ENCODE measurements at regions not wholly inside any gene's neighbourhood (a gene's known extent, or its start where the extent isn't known, plus 50 kb on each side); places are given as distances from the start of the nearest gene placed in this dataset.
"Not testable (repeated sequence)": the region's sequence is repeated elsewhere in the genome, so short reads cannot be mapped to it uniquely, and the experiment has no call there.

DNA sequence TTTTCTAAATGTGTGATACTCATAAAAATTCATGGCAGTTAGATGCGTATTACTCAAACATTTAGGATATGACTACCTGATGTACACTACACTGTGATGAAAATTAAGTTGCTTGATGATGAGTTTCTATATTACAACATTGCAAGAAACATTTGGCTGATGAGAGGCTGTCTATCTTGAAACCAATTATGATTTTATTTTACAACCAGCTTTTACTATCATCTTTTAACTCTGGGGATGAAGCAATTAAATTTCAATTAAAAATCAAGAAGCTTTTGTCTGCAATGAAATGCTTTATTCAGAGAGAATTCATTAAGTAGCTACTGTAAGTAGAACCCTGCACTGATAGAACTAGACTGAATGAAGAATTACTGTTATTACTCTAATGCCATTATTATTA, 500.4 kb downstream of the KCTD16 start:
- no peaks in the 10 kb centered on the region for H3K9me3 ChIP-seq (replicated peaks; ENCODE audit: control insufficient read depth, low read depth, low read length)
- H3K4me1 ChIP-seq (ENCODE audit: control insufficient read depth, insufficient read depth, low read length) = no peaks in the 10 kb centered on the region
- WGBS (ENCODE audit: insufficient coverage) = no CpG with 5 or more reads among the region's 1 CpG
- H3K36me3 ChIP-seq (ENCODE audit: control insufficient read depth, insufficient read depth, low read length) = no peaks in the 10 kb centered on the region
- no peak overlapping the region for H3K27ac ChIP-seq (ENCODE audit: low read length)
- no peak overlapping the region for H3K4me3 ChIP-seq (ENCODE audit: low read length)
- no peaks in the 10 kb centered on the region for H3K27me3 ChIP-seq (ENCODE audit: control insufficient read depth, insufficient read depth, low read length)
- DNase-seq = no peak

DNA sequence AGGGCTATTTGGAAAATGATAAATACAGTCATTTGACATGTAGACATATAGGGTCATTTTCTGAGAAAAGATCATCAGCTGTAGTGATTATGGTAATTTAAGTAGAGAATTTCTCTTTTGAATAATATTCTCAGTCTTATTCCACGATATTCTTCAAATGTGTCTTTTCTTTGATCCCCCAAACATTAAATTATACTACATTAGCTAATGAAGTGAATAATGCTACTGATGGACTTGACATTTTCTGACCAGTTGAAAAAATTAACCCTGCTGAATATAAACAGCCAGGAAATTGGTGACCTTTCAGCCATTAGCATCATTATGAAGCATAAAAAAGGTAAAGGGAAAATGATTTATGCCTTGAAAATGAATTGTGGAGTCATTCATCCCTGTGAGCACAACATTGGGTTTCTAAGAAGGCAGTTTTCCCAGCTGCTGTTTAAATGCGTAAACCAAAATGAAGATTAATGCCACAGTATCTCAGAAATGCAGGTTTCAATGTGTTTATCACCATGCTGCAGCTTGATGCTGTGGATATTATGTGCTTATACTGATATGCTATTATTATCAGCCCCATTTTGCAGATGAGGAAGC, 489.1 kb downstream of the KCTD16 start:
- Histone ChIP-seq H3K27me3 (ENCODE audit: control insufficient read depth, insufficient read depth, low read length) (no peaks in the 10 kb centered on the region), H3K4me3 (ENCODE audit: low read length) (no peak overlapping the region), H3K27ac (ENCODE audit: low read length) (no peak overlapping the region), H3K4me1 (ENCODE audit: control insufficient read depth, insufficient read depth, low read length) (no peaks in the 10 kb centered on the region), H3K36me3 (ENCODE audit: control insufficient read depth, insufficient read depth, low read length) (no peaks in the 10 kb centered on the region), H3K9me3 (replicated peaks; ENCODE audit: control insufficient read depth, low read depth, low read length) (no peaks in the 10 kb centered on the region)
- WGBS (ENCODE audit: insufficient coverage) = 50% methylated on average over 1 of the region's 2 CpGs
- DNase-seq = no peak

DNA sequence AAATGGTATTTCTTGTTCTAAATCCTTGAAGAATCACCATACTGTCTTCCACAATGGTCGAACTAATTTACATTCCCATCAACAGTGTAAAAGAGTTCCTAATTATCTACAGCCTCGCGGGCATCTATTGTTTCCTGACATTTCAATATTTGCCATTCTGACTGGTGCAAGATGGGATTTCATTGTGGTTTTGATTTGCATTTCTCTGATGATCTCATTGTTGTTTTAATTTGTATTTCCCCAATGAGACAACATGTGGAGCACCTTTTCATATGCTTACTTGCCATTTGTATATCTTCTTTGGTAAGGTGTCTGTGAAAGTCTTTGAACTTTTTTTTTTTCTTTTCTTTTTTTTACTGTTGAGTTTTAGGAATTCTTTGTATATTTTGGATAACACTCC, 473.6 kb downstream of the KCTD16 start:
- WGBS (ENCODE audit: insufficient coverage) = no CpG with 5 or more reads among the region's 3 CpGs
- Histone ChIP-seq H3K27ac (ENCODE audit: low read length) (no peak overlapping the region), H3K4me1 (ENCODE audit: control insufficient read depth, insufficient read depth, low read length) (no peaks in the 10 kb centered on the region), H3K4me3 (ENCODE audit: low read length) (no peak overlapping the region), H3K36me3 (ENCODE audit: control insufficient read depth, insufficient read depth, low read length) (no peaks in the 10 kb centered on the region), H3K27me3 (ENCODE audit: control insufficient read depth, insufficient read depth, low read length) (no peaks in the 10 kb centered on the region), H3K9me3 (replicated peaks; ENCODE audit: control insufficient read depth, low read depth, low read length) (no peaks in the 10 kb centered on the region)
- DNase-seq = no peak

DNA sequence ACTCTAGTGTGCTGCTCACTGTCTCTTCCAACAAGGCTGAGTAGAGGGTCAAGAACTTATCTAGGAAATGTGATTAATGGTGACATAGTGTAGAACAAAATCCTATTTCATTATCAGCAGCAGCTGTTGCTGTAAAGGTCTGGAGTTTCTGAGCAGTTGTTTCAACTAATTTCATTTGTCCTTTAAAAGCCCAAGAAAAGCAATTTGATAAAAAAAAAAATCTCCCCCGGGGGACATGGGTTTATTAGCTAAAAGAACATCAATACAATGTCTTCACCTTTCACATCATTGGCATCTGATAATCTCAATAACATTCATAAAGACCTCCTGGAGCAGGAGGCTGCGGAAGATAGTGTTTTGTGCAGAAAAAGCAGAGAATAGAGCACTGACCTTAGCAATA, 468.1 kb downstream of the KCTD16 start:
- no CpG with 5 or more reads among the region's 2 CpGs for WGBS (ENCODE audit: insufficient coverage)
- Histone ChIP-seq H3K4me3 (ENCODE audit: low read length) (no peak overlapping the region), H3K9me3 (replicated peaks; ENCODE audit: control insufficient read depth, low read depth, low read length) (peaks cover 3% of the 10 kb centered on the region), H3K27ac (ENCODE audit: low read length) (no peak overlapping the region), H3K4me1 (ENCODE audit: control insufficient read depth, insufficient read depth, low read length) (no peaks in the 10 kb centered on the region), H3K36me3 (ENCODE audit: control insufficient read depth, insufficient read depth, low read length) (no peaks in the 10 kb centered on the region), H3K27me3 (ENCODE audit: control insufficient read depth, insufficient read depth, low read length) (no peaks in the 10 kb centered on the region)
- no peak for DNase-seq

DNA sequence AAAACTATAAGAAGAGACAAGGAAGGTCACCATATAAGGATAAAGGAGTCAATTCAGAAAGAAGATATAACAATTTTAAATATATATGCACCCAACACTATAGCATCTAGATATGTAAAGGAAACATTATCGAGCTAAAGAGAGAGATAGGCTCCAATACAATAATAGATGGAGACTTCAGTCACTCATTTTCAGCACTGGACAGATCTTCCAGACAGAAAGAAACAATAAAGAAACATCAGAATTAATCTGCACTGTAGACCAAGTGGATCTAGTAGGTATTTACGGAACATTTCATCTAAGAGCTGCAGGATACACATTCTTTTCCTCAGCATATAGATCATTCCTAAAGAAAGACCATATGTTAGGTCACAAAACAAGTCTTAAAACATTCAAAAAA, 463.5 kb downstream of the KCTD16 start:
- no peak overlapping the region for H3K27ac ChIP-seq (ENCODE audit: low read length)
- no peak for DNase-seq
- H3K9me3 ChIP-seq (replicated peaks; ENCODE audit: control insufficient read depth, low read depth, low read length) = peaks cover 17% of the 10 kb centered on the region
- no peaks in the 10 kb centered on the region for H3K4me1 ChIP-seq (ENCODE audit: control insufficient read depth, insufficient read depth, low read length)
- no peaks in the 10 kb centered on the region for H3K36me3 ChIP-seq (ENCODE audit: control insufficient read depth, insufficient read depth, low read length)
- no peaks in the 10 kb centered on the region for H3K27me3 ChIP-seq (ENCODE audit: control insufficient read depth, insufficient read depth, low read length)
- no CpG with 5 or more reads among the region's 2 CpGs for WGBS (ENCODE audit: insufficient coverage)
- H3K4me3 ChIP-seq (ENCODE audit: low read length) = no peak overlapping the region

DNA sequence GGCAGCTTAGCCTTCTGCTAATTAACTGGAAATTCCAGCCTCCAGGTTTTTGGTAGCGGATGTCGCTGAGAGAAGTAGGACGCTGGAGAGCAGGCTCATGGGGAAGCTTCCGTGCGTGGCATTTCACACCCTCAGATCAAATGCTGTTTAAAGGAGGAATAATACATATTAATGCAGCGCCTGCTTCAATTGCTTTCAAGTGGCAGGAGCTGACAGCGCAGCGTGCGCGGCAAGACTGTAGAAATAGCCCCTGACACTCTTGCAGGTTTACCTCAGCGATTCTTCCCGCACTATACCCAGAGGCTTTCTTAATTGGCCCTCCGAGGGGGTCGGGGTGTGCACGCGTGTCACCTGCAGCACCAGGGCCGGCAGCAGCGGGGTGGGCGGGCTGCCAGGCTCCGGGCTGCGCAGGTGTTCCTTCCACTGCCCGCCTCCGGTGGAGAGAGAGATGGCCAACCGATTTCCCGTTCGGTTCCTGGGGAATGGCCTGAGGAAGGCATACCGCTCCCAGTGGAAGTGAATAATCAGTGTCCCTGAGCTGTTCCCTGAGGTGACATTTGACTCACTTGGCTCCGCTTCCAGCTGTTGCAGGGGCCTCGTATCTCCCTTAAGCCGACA, 427.9 kb downstream of the KCTD16 start:
- H3K36me3 ChIP-seq (ENCODE audit: control insufficient read depth, insufficient read depth, low read length) = no peaks in the 10 kb centered on the region
- H3K4me1 ChIP-seq (ENCODE audit: control insufficient read depth, insufficient read depth, low read length) = peaks cover 3% of the 10 kb centered on the region
- no peaks in the 10 kb centered on the region for H3K9me3 ChIP-seq (replicated peaks; ENCODE audit: control insufficient read depth, low read depth, low read length)
- WGBS (ENCODE audit: insufficient coverage) = 22% methylated on average over 23 of the region's 30 CpGs
- no peak overlapping the region for H3K27ac ChIP-seq (ENCODE audit: low read length)
- H3K4me3 ChIP-seq (ENCODE audit: low read length) = no peak overlapping the region
- DNase-seq = peak; percentile 2
- H3K27me3 ChIP-seq (ENCODE audit: control insufficient read depth, insufficient read depth, low read length) = peaks cover 9% of the 10 kb centered on the region

DNA sequence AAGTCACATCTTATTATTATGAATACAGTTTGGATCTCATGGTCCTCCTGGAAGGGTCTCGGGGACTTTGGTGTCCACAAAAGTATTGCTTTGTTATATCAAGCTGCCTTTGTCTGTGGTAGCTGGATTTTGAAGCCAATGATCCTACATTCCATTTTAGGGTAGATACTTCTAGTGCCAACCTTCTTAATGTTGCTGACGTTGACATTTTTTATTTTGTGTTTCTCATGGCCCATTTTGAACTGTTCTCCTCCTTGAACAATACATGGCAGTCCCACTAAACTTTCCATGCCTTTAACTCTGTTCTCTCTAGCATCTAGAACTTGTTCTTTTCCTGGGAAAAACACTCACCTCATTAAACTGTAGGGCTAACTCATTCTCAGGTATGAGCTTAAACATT, 425.8 kb downstream of the KCTD16 start:
- H3K4me3 ChIP-seq (ENCODE audit: low read length) = no peak overlapping the region
- DNase-seq = no peak
- H3K4me1 ChIP-seq (ENCODE audit: control insufficient read depth, insufficient read depth, low read length) = peaks cover 3% of the 10 kb centered on the region
- H3K27me3 ChIP-seq (ENCODE audit: control insufficient read depth, insufficient read depth, low read length) = peaks cover 9% of the 10 kb centered on the region
- 100% methylated on average over 1 of the region's 2 CpGs for WGBS (ENCODE audit: insufficient coverage)
- no peak overlapping the region for H3K27ac ChIP-seq (ENCODE audit: low read length)
- H3K9me3 ChIP-seq (replicated peaks; ENCODE audit: control insufficient read depth, low read depth, low read length) = no peaks in the 10 kb centered on the region
- no peaks in the 10 kb centered on the region for H3K36me3 ChIP-seq (ENCODE audit: control insufficient read depth, insufficient read depth, low read length)

DNA sequence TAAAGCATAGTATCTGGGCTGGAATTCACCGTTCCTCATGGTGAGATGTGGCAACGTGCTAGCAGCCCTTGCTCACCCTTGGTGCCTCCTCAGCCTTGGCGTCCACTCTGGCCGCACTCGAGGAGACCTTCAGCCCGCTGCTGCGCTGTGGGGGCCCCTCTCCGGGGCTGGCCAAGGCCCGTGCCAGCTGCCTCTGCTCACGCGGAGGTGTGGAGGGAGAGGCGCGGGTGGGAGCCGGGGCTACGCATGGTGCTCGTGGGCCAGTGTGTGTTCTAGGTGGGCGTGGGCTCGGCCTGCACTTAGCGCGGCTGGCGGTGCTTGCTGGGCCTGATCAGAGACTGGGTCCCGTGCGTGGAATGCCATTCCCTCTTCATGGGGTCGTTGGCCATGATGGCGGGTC, 424.2 kb downstream of the KCTD16 start:
- Histone ChIP-seq H3K36me3 (ENCODE audit: control insufficient read depth, insufficient read depth, low read length) (no peaks in the 10 kb centered on the region), H3K27ac (ENCODE audit: low read length) (no peak overlapping the region), H3K4me1 (ENCODE audit: control insufficient read depth, insufficient read depth, low read length) (peaks cover 3% of the 10 kb centered on the region), H3K9me3 (replicated peaks; ENCODE audit: control insufficient read depth, low read depth, low read length) (no peaks in the 10 kb centered on the region), H3K4me3 (ENCODE audit: low read length) (no peak overlapping the region), H3K27me3 (ENCODE audit: control insufficient read depth, insufficient read depth, low read length) (peaks cover 9% of the 10 kb centered on the region)
- no peak for DNase-seq
- 94% methylated on average over 23 of the region's 25 CpGs for WGBS (ENCODE audit: insufficient coverage)

DNA sequence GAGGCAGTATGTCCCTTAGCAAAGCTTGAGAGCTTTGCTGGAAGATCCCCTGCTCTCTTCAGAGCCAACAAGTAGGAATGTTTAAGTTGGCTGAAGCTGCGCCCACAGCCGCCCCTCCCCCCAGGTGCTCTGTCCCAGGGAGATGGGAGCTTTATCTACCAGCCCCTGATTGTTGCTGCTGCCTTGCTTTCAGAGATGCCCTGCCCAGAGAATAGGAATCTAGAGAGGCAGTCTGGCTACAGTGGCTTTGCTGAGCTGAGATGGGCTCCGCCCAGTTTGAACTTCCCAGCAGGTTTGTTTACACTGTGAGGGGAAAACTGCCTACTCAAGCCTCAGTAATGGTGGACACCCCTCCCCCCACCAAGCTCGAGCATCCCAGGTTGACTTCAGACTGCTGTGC, 423.6 kb downstream of the KCTD16 start:
- 80% methylated on average over 2 of the region's 4 CpGs for WGBS (ENCODE audit: insufficient coverage)
- not testable (repeated sequence) for DNase-seq; H3K27me3 ChIP-seq (ENCODE audit: control insufficient read depth, insufficient read depth, low read length); H3K36me3 ChIP-seq (ENCODE audit: control insufficient read depth, insufficient read depth, low read length); H3K9me3 ChIP-seq (replicated peaks; ENCODE audit: control insufficient read depth, low read depth, low read length); H3K4me3 ChIP-seq (ENCODE audit: low read length); H3K4me1 ChIP-seq (ENCODE audit: control insufficient read depth, insufficient read depth, low read length); H3K27ac ChIP-seq (ENCODE audit: low read length)

DNA sequence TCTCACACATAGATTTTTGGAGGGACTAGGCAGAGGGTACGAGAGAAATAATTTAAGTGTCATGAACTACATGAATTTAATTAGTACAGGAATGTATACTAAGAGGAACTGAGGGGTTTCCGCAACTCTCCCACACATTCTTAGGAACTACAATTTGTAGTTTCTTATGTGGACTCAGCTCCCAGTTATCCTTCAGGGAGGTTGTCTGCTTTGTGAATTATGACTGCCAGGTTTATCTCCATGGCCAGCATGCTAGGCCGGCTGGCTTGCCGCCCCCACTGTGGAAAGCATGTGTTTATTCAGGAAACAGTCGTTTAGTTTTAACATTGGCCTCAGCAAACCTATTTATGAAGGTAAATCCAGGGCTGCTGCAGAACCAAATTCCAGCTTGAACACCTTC, 415.0 kb downstream of the KCTD16 start:
- DNase-seq = no peak
- no peaks in the 10 kb centered on the region for H3K36me3 ChIP-seq (ENCODE audit: control insufficient read depth, insufficient read depth, low read length)
- H3K4me1 ChIP-seq (ENCODE audit: control insufficient read depth, insufficient read depth, low read length) = no peaks in the 10 kb centered on the region
- H3K4me3 ChIP-seq (ENCODE audit: low read length) = no peak overlapping the region
- no peaks in the 10 kb centered on the region for H3K9me3 ChIP-seq (replicated peaks; ENCODE audit: control insufficient read depth, low read depth, low read length)
- 7% methylated on average over 3 of the region's 5 CpGs for WGBS (ENCODE audit: insufficient coverage)
- no peaks in the 10 kb centered on the region for H3K27me3 ChIP-seq (ENCODE audit: control insufficient read depth, insufficient read depth, low read length)
- H3K27ac ChIP-seq (ENCODE audit: low read length) = no peak overlapping the region
